SK-N-SH (cell line): ENCODE measurements at regions not wholly inside any gene's neighbourhood (a gene's known extent, or its start where the extent isn't known, plus 50 kb on each side); places are given as distances from the start of the nearest gene placed in this dataset.

Experiments
- CTCF ChIA-PET: fragments of 300-600, 350-600 bp; formaldehyde crosslinking; extraction: SDS; loops from one replicate; lab custom pipeline; 2021; lab: Yijun Ruan, JAX
- POLR2A ChIA-PET: fragments of 350-600 bp; sonication (Branson Sonifier 250); formaldehyde crosslinking; extraction: SDS; loops from one replicate; lab custom pipeline; 2020; ENCODE audit warnings: antibody characterized with exemption, inconsistent platforms; lab: Yijun Ruan, JAX
- DNase-seq: peaks from one replicate; pipeline ENCODE4 v3.0.0; 2012
- H2AFZ ChIP-seq: fragments of 200-600 bp; sonication (generic); 2 replicates; pipeline ENCODE4 v1.8.1; 2016; ENCODE audit warnings: antibody characterized with exemption, mild to moderate bottlenecking, low read depth
- H3F3A ChIP-seq: fragments of 200-600 bp; sonication (generic); replicated peaks from 2 replicates; pipeline ENCODE3; 2016; ENCODE audit warnings: antibody characterized with exemption, mild to moderate bottlenecking; ENCODE audit not compliant: insufficient read depth
- H3K27ac ChIP-seq, 2 experiments: fragments of 200-500 bp in 1 of 2; fragments of 200-600 bp in 1 of 2; sonication (Bioruptor generic) in 1 of 2; sonication (generic), shearing (Covaris generic) in 1 of 2; 2 replicates each; pipeline versions ENCODE4 v1.5.1 to v1.6.1; 2014 to 2016; ENCODE audit warnings: low read depth in 2 of 2, inconsistent platforms in 1 of 2, low read length in 1 of 2, mild to moderate bottlenecking in 1 of 2, mixed read lengths in 1 of 2
- H3K27me3 ChIP-seq: fragments of 200-600 bp; sonication (generic), shearing (Covaris generic); 2 replicates; pipeline ENCODE4 v1.6.1; 2016; ENCODE audit warnings: mixed run types; ENCODE audit not compliant: insufficient read depth
- H3K36me3 ChIP-seq, 2 experiments: fragments of 200-500 bp in 1 of 2; fragments of 200-600 bp in 1 of 2; sonication (Bioruptor generic) in 1 of 2; sonication (generic) in 1 of 2; replicated peaks in 1 of 2; 2 replicates each; pipeline versions ENCODE3 to v1.5.1; 2014 to 2016; ENCODE audit warnings: low read length in 1 of 2, mild to moderate bottlenecking in 1 of 2; ENCODE audit not compliant: insufficient read depth in 2 of 2, control insufficient read depth in 1 of 2
- H3K4me1 ChIP-seq, 2 experiments: fragments of 200-500 bp in 1 of 2; fragments of 200-600 bp in 1 of 2; sonication (Bioruptor generic) in 1 of 2; sonication (generic), shearing (Covaris generic) in 1 of 2; 2 replicates each; pipeline versions ENCODE4 v1.5.1 to v1.6.1; 2014 to 2016; ENCODE audit warnings: low read depth in 1 of 2, low read length in 1 of 2, mixed run types in 1 of 2; ENCODE audit not compliant: insufficient read depth in 2 of 2, control insufficient read depth in 1 of 2
- H3K4me2 ChIP-seq: fragments of 200-600 bp; sonication (generic), shearing (Covaris generic); 2 replicates; pipeline ENCODE4 v1.6.1; 2017; ENCODE audit warnings: mixed run types
- H3K4me3 ChIP-seq, 2 experiments: fragments of 200-500 bp in 1 of 2; fragments of 200-600 bp in 1 of 2; sonication (Bioruptor generic) in 1 of 2; sonication (generic), shearing (Covaris generic) in 1 of 2; 2 replicates each; pipeline versions ENCODE4 v1.5.1 to v1.8.1; 2014 to 2016; ENCODE audit warnings: low read depth in 2 of 2, inconsistent platforms in 1 of 2, low read length in 1 of 2, mild to moderate bottlenecking in 1 of 2, mixed read lengths in 1 of 2, moderate library complexity in 1 of 2
- H3K79me2 ChIP-seq: fragments of 200-600 bp; sonication (generic); 2 replicates; pipeline ENCODE4 v1.8.1; 2017; ENCODE audit warnings: mild to moderate bottlenecking; ENCODE audit not compliant: insufficient read depth
- H3K9ac ChIP-seq: fragments of 200-600 bp; sonication (generic); 2 replicates; pipeline ENCODE4 v1.6.1; 2017; ENCODE audit warnings: mixed run types
- H3K9me2 ChIP-seq: fragments of 200-600 bp; sonication (generic); 2 replicates; pipeline ENCODE4 v1.6.1; 2017; ENCODE audit warnings: mixed run types
- H3K9me3 ChIP-seq: fragments of 200-600 bp; sonication (generic); 2 replicates; pipeline ENCODE4 v1.6.1; 2017; ENCODE audit warnings: mixed run types, mild to moderate bottlenecking, moderate library complexity
- H4K20me1 ChIP-seq: fragments of 200-600 bp; sonication (generic); 2 replicates; pipeline ENCODE4 v1.6.1; 2017; ENCODE audit warnings: mild to moderate bottlenecking, mixed run types; ENCODE audit not compliant: insufficient read depth
- CHD2 ChIP-seq: fragments of 150-350 bp; IDR thresholded peaks from 2 replicates; pipeline ENCODE4 v1.6.1; 2018; ENCODE audit warnings: low read length; ENCODE audit not compliant: partially characterized antibody
- ELF1 ChIP-seq: IDR thresholded peaks from 2 replicates; pipeline ENCODE4 v1.4.0; 2012
- EP300 ChIP-seq, 2 experiments: IDR thresholded peaks; 2 replicates each; pipeline versions ENCODE4 v1.4.0 to v1.6.1; 2012; ENCODE audit warnings: borderline replicate concordance in 1 of 2, low read depth in 1 of 2, low read length in 1 of 2
- EZH2phosphoT487 ChIP-seq: fragments of 200-600 bp; sonication (generic); IDR thresholded peaks from 2 replicates; pipeline ENCODE4 v1.6.1; 2017; ENCODE audit warnings: low read depth, mixed run types, mild to moderate bottlenecking, antibody characterized with exemption, moderate library complexity, borderline replicate concordance
- FOSL2 ChIP-seq: IDR thresholded peaks from 2 replicates; pipeline ENCODE4 v1.4.0; 2012; ENCODE audit warnings: low read depth, mild to moderate bottlenecking, moderate library complexity, borderline replicate concordance
- FOXJ3 ChIP-seq: sonication (generic); formaldehyde crosslinking; IDR thresholded peaks from 2 replicates; pipeline ENCODE4 v1.5.1; 2020; ENCODE audit warnings: mild to moderate bottlenecking, missing genetic modification reagents
- GATA2 ChIP-seq: sonication (generic); formaldehyde crosslinking; IDR thresholded peaks from 2 replicates; pipeline ENCODE4 v1.5.0; 2020; ENCODE audit warnings: mild to moderate bottlenecking, missing genetic modification reagents
- MAX ChIP-seq: IDR thresholded peaks from 2 replicates; pipeline ENCODE4 v1.4.0; 2012; ENCODE audit warnings: low read depth
- MXI1 ChIP-seq: IDR thresholded peaks from 2 replicates; pipeline ENCODE4 v1.6.1; 2012; ENCODE audit warnings: mild to moderate bottlenecking, low read depth, low read length, improper control_type of control experiment
- RCOR1 ChIP-seq: fragments of 150-350 bp; IDR thresholded peaks from 2 replicates; pipeline ENCODE4 v1.6.1; 2017; ENCODE audit warnings: antibody characterized with exemption, low read length
- RFX5 ChIP-seq: IDR thresholded peaks from 2 replicates; pipeline ENCODE4 v1.6.1; 2012; ENCODE audit warnings: mild to moderate bottlenecking, improper control_type of control experiment, low read length
- SIN3A ChIP-seq: IDR thresholded peaks from 2 replicates; pipeline ENCODE4 v1.6.1; 2012; ENCODE audit warnings: low read depth, mild to moderate bottlenecking, low read length, moderate library complexity, borderline replicate concordance
- TCF12 ChIP-seq: IDR thresholded peaks from 2 replicates; pipeline ENCODE4 v1.4.0; 2012
- TEAD4 ChIP-seq: IDR thresholded peaks from 2 replicates; pipeline ENCODE4 v1.4.0; 2012; ENCODE audit warnings: mild to moderate bottlenecking, borderline replicate concordance; ENCODE audit not compliant: insufficient read depth
- ZBTB33 ChIP-seq: IDR thresholded peaks from 2 replicates; pipeline ENCODE4 v1.4.0; 2012; ENCODE audit warnings: low read depth, borderline replicate concordance
- WGBS: methylation state at CpG from one replicate; pipeline ENCODE4 v1.1.6; 2017; ENCODE audit warnings: low lambda C conversion rate; 5-methylcytosine and 5-hydroxymethylcytosine counted together
- TF ChIP-seq, protein P1 (sequence below): fragments of 200-600 bp; sonication (generic); IDR thresholded peaks from 2 replicates; pipeline ENCODE4 v1.6.1; 2017; ENCODE audit warnings: antibody characterized with exemption, mild to moderate bottlenecking, moderate library complexity
- TF ChIP-seq, protein P2 (sequence below): IDR thresholded peaks from 2 replicates; pipeline ENCODE4 v1.6.1; 2012; ENCODE audit warnings: mild to moderate bottlenecking, low read depth, low read length, moderate library complexity

DNA sequence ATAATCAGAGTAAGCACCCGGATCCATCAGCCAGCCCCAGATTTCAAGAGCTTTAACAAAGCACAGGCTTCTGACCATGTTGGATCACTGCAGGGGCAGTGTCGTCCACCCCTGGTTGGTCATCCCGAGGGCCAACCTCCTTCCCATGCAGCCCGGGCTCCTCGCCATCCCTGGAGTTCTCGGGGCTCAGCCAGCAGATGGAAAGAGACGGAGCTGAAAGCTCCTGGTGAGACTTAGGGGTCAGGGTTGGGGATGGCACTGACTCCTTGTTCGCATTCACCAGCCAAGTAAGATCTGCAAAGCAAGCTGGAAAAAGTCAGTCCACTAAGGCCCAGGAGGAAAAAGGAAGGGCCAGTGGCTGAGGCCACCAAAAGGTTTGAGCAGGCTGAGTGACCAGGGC, 888.9 kb downstream of the BRD1 start:
- H3K9me2 ChIP-seq = no peaks in the 10 kb centered on the region
- no peaks in the 10 kb centered on the region for H3K36me3 ChIP-seq
- no peak overlapping the region for H3K9ac ChIP-seq
- H3K27ac ChIP-seq = no peak overlapping the region
- no peak overlapping the region for H2AFZ ChIP-seq
- H3K4me2 ChIP-seq = no peak overlapping the region
- peaks cover 0 to 3% of the 10 kb centered on the region in 2 experiments; a peak in 1 of 4 replicates for H3K4me1 ChIP-seq
- H3F3A ChIP-seq = no peaks in the 10 kb centered on the region
- ChIA-PET CTCF (interaction anchor here (1.3 kb wide), 1 partner anchor 366 kb away, joined by 6 read pairs; no protein-coding TSS in a partner anchor), POLR2A (no interaction called here)
- 15% methylated on average over 8 of the region's 8 CpGs for WGBS
- DNase-seq = no peak
- H3K9me3 ChIP-seq = no peaks in the 10 kb centered on the region
- no peaks in the 10 kb centered on the region for H3K27me3 ChIP-seq
- TF ChIP-seq MXI1 (no peak), TEAD4 (no peak), RCOR1 (no peak), FOSL2 (no peak), TCF12 (no peak), GATA2 (CRISPR knock-in tag) (no peak), SIN3A (no peak), EP300 (IDR thresholded peaks at IDR 0.05; ENCODE audit: borderline replicate concordance in 1 of 2, low read depth in 1 of 2, low read length in 1 of 2) (no peak), RFX5 (no peak), ELF1 (no peak), MAX (no peak), CHD2 (no peak), ZBTB33 (no peak), EZH2phosphoT487 (no peak), FOXJ3 (CRISPR knock-in tag) (no peak)
- TF ChIP-seq, protein P1, sequence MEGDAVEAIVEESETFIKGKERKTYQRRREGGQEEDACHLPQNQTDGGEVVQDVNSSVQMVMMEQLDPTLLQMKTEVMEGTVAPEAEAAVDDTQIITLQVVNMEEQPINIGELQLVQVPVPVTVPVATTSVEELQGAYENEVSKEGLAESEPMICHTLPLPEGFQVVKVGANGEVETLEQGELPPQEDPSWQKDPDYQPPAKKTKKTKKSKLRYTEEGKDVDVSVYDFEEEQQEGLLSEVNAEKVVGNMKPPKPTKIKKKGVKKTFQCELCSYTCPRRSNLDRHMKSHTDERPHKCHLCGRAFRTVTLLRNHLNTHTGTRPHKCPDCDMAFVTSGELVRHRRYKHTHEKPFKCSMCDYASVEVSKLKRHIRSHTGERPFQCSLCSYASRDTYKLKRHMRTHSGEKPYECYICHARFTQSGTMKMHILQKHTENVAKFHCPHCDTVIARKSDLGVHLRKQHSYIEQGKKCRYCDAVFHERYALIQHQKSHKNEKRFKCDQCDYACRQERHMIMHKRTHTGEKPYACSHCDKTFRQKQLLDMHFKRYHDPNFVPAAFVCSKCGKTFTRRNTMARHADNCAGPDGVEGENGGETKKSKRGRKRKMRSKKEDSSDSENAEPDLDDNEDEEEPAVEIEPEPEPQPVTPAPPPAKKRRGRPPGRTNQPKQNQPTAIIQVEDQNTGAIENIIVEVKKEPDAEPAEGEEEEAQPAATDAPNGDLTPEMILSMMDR = no peak
- TF ChIP-seq, protein P2, sequence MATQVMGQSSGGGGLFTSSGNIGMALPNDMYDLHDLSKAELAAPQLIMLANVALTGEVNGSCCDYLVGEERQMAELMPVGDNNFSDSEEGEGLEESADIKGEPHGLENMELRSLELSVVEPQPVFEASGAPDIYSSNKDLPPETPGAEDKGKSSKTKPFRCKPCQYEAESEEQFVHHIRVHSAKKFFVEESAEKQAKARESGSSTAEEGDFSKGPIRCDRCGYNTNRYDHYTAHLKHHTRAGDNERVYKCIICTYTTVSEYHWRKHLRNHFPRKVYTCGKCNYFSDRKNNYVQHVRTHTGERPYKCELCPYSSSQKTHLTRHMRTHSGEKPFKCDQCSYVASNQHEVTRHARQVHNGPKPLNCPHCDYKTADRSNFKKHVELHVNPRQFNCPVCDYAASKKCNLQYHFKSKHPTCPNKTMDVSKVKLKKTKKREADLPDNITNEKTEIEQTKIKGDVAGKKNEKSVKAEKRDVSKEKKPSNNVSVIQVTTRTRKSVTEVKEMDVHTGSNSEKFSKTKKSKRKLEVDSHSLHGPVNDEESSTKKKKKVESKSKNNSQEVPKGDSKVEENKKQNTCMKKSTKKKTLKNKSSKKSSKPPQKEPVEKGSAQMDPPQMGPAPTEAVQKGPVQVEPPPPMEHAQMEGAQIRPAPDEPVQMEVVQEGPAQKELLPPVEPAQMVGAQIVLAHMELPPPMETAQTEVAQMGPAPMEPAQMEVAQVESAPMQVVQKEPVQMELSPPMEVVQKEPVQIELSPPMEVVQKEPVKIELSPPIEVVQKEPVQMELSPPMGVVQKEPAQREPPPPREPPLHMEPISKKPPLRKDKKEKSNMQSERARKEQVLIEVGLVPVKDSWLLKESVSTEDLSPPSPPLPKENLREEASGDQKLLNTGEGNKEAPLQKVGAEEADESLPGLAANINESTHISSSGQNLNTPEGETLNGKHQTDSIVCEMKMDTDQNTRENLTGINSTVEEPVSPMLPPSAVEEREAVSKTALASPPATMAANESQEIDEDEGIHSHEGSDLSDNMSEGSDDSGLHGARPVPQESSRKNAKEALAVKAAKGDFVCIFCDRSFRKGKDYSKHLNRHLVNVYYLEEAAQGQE = no peak
- TF ChIP-seq, all 33 proteins: peak for 0
- Histone ChIP-seq H3K79me2 (no peaks in the 10 kb centered on the region), H4K20me1 (no peaks in the 10 kb centered on the region), H3K4me3 (no peak overlapping the region)
